Testis (tissue), 2 donors: ENCODE measurements at regions not wholly inside any gene's neighbourhood (a gene's known extent, or its start where the extent isn't known, plus 50 kb on each side); places are given as distances from the start of the nearest gene placed in this dataset.

Experiments
- CTCF ChIP-seq, 3 experiments: fragments of 450-650 bp in 2 of 3; fragments of 200-600 bp in 1 of 3; sonication (generic) in 1 of 3; IDR thresholded peaks; one replicate each; pipeline ENCODE4 v1.5.1; 2016 to 2019; ENCODE audit warnings: antibody characterized with exemption in 3 of 3, mild to moderate bottlenecking in 2 of 3, moderate library complexity in 1 of 3
- POLR2A ChIP-seq: fragments of 450-650 bp; IDR thresholded peaks from one replicate; pipeline ENCODE4 v1.6.1; 2017; ENCODE audit warnings: antibody characterized with exemption, mild to moderate bottlenecking, moderate library complexity

GRCh38 chr14:99029916-99030305, 242.1 kb downstream of the BCL11B start:
- TF ChIP-seq CTCF (IDR thresholded peaks at IDR 0.05) (no peak), POLR2A (no peak)
